Nephron (organoid): ENCODE measurements at regions not wholly inside any gene's neighbourhood (a gene's known extent, or its start where the extent isn't known, plus 50 kb on each side); places are given as distances from the start of the nearest gene placed in this dataset.

Source experiments
- H3K27ac Mint-ChIP-seq, 3 experiments: 2 replicates each; pipeline ENCODE4 v1.8.0; 2020; ENCODE audit warnings: mixed read lengths in 3 of 3, mild to moderate bottlenecking in 2 of 3, moderate library complexity in 1 of 3
- H3K27me3 Mint-ChIP-seq: 2 replicates; pipeline ENCODE4 v1.8.0; 2021; ENCODE audit warnings: low read depth, mild to moderate bottlenecking, moderate library complexity, mixed read lengths
- H3K36me3 Mint-ChIP-seq: 2 replicates; pipeline ENCODE4 v1.8.0; 2020; ENCODE audit warnings: low read depth, mixed read lengths
- H3K4me1 Mint-ChIP-seq: 2 replicates; pipeline ENCODE4 v1.8.0; 2020; ENCODE audit warnings: mixed read lengths
- H3K4me3 Mint-ChIP-seq, 3 experiments: 2 replicates each; pipeline ENCODE4 v1.8.0; 2020; ENCODE audit warnings: mild to moderate bottlenecking in 3 of 3, mixed read lengths in 3 of 3, moderate library complexity in 2 of 3
- H3K9me3 Mint-ChIP-seq: 2 replicates; pipeline ENCODE4 v1.8.0; 2020; ENCODE audit warnings: mixed read lengths
- CTCF ChIP-seq, 3 experiments: fragments of 200-600 bp; sonication (generic); IDR thresholded peaks; one replicate each; pipeline ENCODE4 v1.5.0; 2021; ENCODE audit warnings: antibody characterized with exemption in 3 of 3; ENCODE audit not compliant: unreplicated experiment in 3 of 3

GRCh38 chr7:4428526-4428925 lies 253.6 kb upstream of the FOXK1 start:
- H3K4me1 Mint-ChIP-seq = no peaks in the 10 kb centered on the region
- no peaks in the 10 kb centered on the region for H3K36me3 Mint-ChIP-seq
- peaks cover 3% of the 10 kb centered on the region for H3K27me3 Mint-ChIP-seq
- H3K4me3 Mint-ChIP-seq = no peak overlapping the region
- peaks cover 46% of the 10 kb centered on the region for H3K9me3 Mint-ChIP-seq
- TF ChIP-seq CTCF (IDR thresholded peaks at IDR 0.05; ENCODE audit: unreplicated experiment in 3 of 3) = no peak
- H3K27ac Mint-ChIP-seq = no peak overlapping the region

GRCh38 chr7:4430227-4430626 lies 251.9 kb upstream of the FOXK1 start:
- H3K27ac Mint-ChIP-seq = no peak overlapping the region

GRCh38 chr7:4434306-4434705 lies 247.8 kb upstream of the FOXK1 start:
- H3K4me3 Mint-ChIP-seq = no peak overlapping the region
- H3K4me1 Mint-ChIP-seq = peaks cover 10% of the 10 kb centered on the region
- TF ChIP-seq CTCF (IDR thresholded peaks at IDR 0.05; ENCODE audit: unreplicated experiment in 3 of 3) = no peak
- H3K36me3 Mint-ChIP-seq = no peaks in the 10 kb centered on the region
- no peak overlapping the region for H3K27ac Mint-ChIP-seq
- peaks cover 12% of the 10 kb centered on the region for H3K27me3 Mint-ChIP-seq
- H3K9me3 Mint-ChIP-seq = peaks cover 26% of the 10 kb centered on the region

More at GRCh38 chr7:4430227-4430626, 251.9 kb upstream of the FOXK1 start:
- TF ChIP-seq CTCF (IDR thresholded peaks at IDR 0.05; ENCODE audit: unreplicated experiment in 3 of 3) = no peak
- H3K36me3 Mint-ChIP-seq = no peaks in the 10 kb centered on the region
- H3K4me1 Mint-ChIP-seq = no peaks in the 10 kb centered on the region
- H3K4me3 Mint-ChIP-seq = no peak overlapping the region
- H3K9me3 Mint-ChIP-seq = peaks cover 40% of the 10 kb centered on the region
- peaks cover 12% of the 10 kb centered on the region for H3K27me3 Mint-ChIP-seq

GRCh38 chr7:4436361-4436895 lies 245.7 kb upstream of the FOXK1 start:
- Mint-ChIP-seq H3K4me1 (peaks cover 10% of the 10 kb centered on the region), H3K27ac (no peak overlapping the region), H3K4me3 (no peak overlapping the region)

GRCh38 chr7:4436936-4437335 lies 245.2 kb upstream of the FOXK1 start:
- Mint-ChIP-seq H3K36me3 (no peaks in the 10 kb centered on the region), H3K27me3 (peaks cover 16% of the 10 kb centered on the region), H3K4me3 (no peak overlapping the region), H3K9me3 (peaks cover 10% of the 10 kb centered on the region), H3K27ac (no peak overlapping the region), H3K4me1 (peaks cover 10% of the 10 kb centered on the region)
- no peak for TF ChIP-seq CTCF (IDR thresholded peaks at IDR 0.05; ENCODE audit: unreplicated experiment in 3 of 3)

More at GRCh38 chr7:4436361-4436895, 245.7 kb upstream of the FOXK1 start:
- Mint-ChIP-seq H3K9me3 (peaks cover 14% of the 10 kb centered on the region), H3K27me3 (peaks cover 16% of the 10 kb centered on the region), H3K36me3 (no peaks in the 10 kb centered on the region)
- no peak for TF ChIP-seq CTCF (IDR thresholded peaks at IDR 0.05; ENCODE audit: unreplicated experiment in 3 of 3)

- Mint-ChIP-seq H3K4me3 (no peak overlapping the region), H3K36me3 (no peaks in the 10 kb centered on the region)
- no peak for TF ChIP-seq CTCF (IDR thresholded peaks at IDR 0.05; ENCODE audit: unreplicated experiment in 3 of 3)
Observed at GRCh38 chr7:4437916-4438315, 244.2 kb upstream of the FOXK1 start.

More at GRCh38 chr7:4437916-4438315, 244.2 kb upstream of the FOXK1 start:
- Mint-ChIP-seq H3K4me1 (peaks cover 10% of the 10 kb centered on the region), H3K9me3 (peaks cover 9% of the 10 kb centered on the region), H3K27ac (no peak overlapping the region), H3K27me3 (peaks cover 16% of the 10 kb centered on the region)
